ENCODE measurements at regions not wholly inside any gene's neighbourhood (a gene's known extent, or its start where the extent isn't known, plus 50 kb on each side); places are given as distances from the start of the nearest gene placed in this dataset.

DNA sequence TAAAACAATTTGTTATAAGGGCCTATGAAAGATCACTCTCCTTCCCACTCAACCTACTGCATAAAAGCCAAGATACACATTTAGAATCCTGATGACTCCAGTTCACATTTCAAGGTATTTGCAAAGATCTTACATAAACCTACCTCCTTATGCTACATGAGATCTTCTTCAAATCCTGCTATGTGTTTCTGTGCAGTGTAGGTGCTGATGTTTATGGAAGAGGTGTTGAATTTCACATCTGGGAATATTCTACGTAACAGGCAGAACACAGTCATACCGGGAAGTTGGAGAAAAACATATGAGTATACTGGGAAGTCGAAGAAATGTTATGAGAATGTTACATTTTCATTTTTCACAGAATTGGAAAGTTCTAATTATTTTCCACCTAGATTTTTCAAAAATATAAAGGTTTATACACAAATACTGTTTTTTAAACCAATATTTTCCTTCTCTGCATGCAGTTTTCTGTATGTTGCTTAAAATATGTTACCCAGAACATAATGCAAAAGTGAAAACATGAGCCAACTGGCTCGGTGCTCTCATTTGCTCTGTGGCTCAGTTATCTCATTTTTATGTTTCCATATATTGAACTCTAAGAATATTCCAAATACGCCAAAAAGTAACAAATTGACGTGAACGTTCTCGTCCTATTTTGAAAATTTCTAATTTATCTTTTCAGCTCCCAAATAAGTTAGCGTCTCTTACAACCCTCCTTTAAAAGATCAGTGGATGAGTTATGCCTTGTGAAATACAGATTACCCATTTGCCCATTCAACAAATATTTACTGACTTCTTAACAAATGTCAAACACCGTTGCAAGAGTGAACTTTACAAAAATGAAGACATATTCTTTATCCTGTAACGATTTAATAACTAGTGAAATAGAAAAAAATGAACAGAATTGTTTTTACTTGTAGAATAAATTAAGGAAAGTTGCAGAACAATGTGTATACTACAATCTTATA is 899.3 kb downstream of the STIM2 start:
- DNase-seq (no peak), FAIRE-seq (no peak)
- intact Hi-C loops (cut with DNase I), result no loop called here
- Histone ChIP-seq H3K27me3 (ENCODE audit: control insufficient read depth, insufficient read depth, low read length) (no peaks in the 10 kb centered on the region), H3K4me3 (ENCODE audit: low read length in 3 of 3) (no peak overlapping the region), H3K4me1 (ENCODE audit: control insufficient read depth in 2 of 3, insufficient read depth in 2 of 3, low read depth in 1 of 3, low read length in 3 of 3) (no peaks in the 10 kb centered on the region), H3K9me3 (ENCODE audit: control insufficient read depth in 2 of 3, insufficient read depth in 1 of 3, low read length in 3 of 3) (no peaks in the 10 kb centered on the region), H3K27ac (ENCODE audit: low read depth in 2 of 2, low read length in 2 of 2) (no peak overlapping the region), H3K36me3 (ENCODE audit: control insufficient read depth in 2 of 3, insufficient read depth in 3 of 3, low read length in 3 of 3) (no peaks in the 10 kb centered on the region), H3K9ac (ENCODE audit: low read length in 3 of 3) (no peak overlapping the region)
- TF ChIP-seq, protein P1, sequence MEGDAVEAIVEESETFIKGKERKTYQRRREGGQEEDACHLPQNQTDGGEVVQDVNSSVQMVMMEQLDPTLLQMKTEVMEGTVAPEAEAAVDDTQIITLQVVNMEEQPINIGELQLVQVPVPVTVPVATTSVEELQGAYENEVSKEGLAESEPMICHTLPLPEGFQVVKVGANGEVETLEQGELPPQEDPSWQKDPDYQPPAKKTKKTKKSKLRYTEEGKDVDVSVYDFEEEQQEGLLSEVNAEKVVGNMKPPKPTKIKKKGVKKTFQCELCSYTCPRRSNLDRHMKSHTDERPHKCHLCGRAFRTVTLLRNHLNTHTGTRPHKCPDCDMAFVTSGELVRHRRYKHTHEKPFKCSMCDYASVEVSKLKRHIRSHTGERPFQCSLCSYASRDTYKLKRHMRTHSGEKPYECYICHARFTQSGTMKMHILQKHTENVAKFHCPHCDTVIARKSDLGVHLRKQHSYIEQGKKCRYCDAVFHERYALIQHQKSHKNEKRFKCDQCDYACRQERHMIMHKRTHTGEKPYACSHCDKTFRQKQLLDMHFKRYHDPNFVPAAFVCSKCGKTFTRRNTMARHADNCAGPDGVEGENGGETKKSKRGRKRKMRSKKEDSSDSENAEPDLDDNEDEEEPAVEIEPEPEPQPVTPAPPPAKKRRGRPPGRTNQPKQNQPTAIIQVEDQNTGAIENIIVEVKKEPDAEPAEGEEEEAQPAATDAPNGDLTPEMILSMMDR (IDR thresholded peaks at IDR 0.05; ENCODE audit: borderline replicate concordance, extremely low read depth, insufficient read depth), result no peak

GRCh38 chr4:27763830-27764525 is 903.3 kb downstream of the STIM2 start:
- H3K4me3 ChIP-seq (ENCODE audit: low read length in 3 of 3), result no peak overlapping the region
- FAIRE-seq (no peak), DNase-seq (no peak)
- TF ChIP-seq, protein P1 (IDR thresholded peaks at IDR 0.05; ENCODE audit: borderline replicate concordance, extremely low read depth, insufficient read depth), result no peak
- H3K36me3 ChIP-seq (ENCODE audit: control insufficient read depth in 2 of 3, insufficient read depth in 3 of 3, low read length in 3 of 3), result no peaks in the 10 kb centered on the region
- no peaks in the 10 kb centered on the region for H3K27me3 ChIP-seq (ENCODE audit: control insufficient read depth, insufficient read depth, low read length)
- intact Hi-C loops (cut with DNase I), result no loop called here
- H3K9ac ChIP-seq (ENCODE audit: low read length in 3 of 3), result no peak overlapping the region
- no peaks in the 10 kb centered on the region for H3K4me1 ChIP-seq (ENCODE audit: control insufficient read depth in 2 of 3, insufficient read depth in 2 of 3, low read depth in 1 of 3, low read length in 3 of 3)
- no peak overlapping the region for H3K27ac ChIP-seq (ENCODE audit: low read depth in 2 of 2, low read length in 2 of 2)
- no peaks in the 10 kb centered on the region for H3K9me3 ChIP-seq (ENCODE audit: control insufficient read depth in 2 of 3, insufficient read depth in 1 of 3, low read length in 3 of 3)

DNA sequence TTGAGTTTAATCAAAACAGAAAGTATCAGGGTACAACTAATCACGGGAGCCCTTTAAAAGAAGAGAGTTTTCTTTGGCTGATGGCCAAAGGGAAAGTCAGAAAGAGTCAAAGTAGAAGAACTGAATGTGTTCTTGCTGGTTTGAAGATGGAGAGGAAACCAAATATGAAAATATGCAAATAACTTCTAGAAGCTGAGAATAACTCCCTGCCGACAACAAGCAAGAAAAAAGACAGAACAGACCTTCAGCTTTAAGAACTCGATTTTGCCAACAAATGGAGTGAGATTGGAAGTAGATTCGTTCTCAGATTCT is 903.8 kb downstream of the STIM2 start:
- Histone ChIP-seq H3K4me1 (ENCODE audit: control insufficient read depth in 2 of 3, insufficient read depth in 2 of 3, low read depth in 1 of 3, low read length in 3 of 3) (no peaks in the 10 kb centered on the region), H3K27ac (ENCODE audit: low read depth in 2 of 2, low read length in 2 of 2) (no peak overlapping the region), H3K27me3 (ENCODE audit: control insufficient read depth, insufficient read depth, low read length) (no peaks in the 10 kb centered on the region), H3K9ac (ENCODE audit: low read length in 3 of 3) (no peak overlapping the region), H3K4me3 (ENCODE audit: low read length in 3 of 3) (no peak overlapping the region), H3K36me3 (ENCODE audit: control insufficient read depth in 2 of 3, insufficient read depth in 3 of 3, low read length in 3 of 3) (no peaks in the 10 kb centered on the region), H3K9me3 (ENCODE audit: control insufficient read depth in 2 of 3, insufficient read depth in 1 of 3, low read length in 3 of 3) (no peaks in the 10 kb centered on the region)
- DNase-seq (peak in 1 of 5 donors; percentile 15), FAIRE-seq (no peak)
- TF ChIP-seq, protein P1 (IDR thresholded peaks at IDR 0.05; ENCODE audit: borderline replicate concordance, extremely low read depth, insufficient read depth), result no peak
- intact Hi-C loops (cut with DNase I), result no loop called here
